GM12878 (cell line): ENCODE measurements at regions not wholly inside any gene's neighbourhood (a gene's known extent, or its start where the extent isn't known, plus 50 kb on each side); places are given as distances from the start of the nearest gene placed in this dataset.

ENCODE experiments used
- SREBF2 ChIP-seq: IDR thresholded peaks from 2 replicates; pipeline ENCODE4 v1.6.1; 2012; ENCODE audit warnings: mild to moderate bottlenecking, low read length
- ZBED1 ChIP-seq: IDR thresholded peaks from 2 replicates; pipeline ENCODE4 v1.6.1; 2016; ENCODE audit warnings: borderline replicate concordance
- TF ChIP-seq, protein P1 (sequence below): fragments of 450-650 bp; conservative IDR thresholded peaks from 2 replicates; pipeline ENCODE4 v1.6.1; 2017; ENCODE audit warnings: mild to moderate bottlenecking, moderate library complexity
- TF ChIP-seq, protein P2 (sequence below): IDR thresholded peaks from 2 replicates; pipeline ENCODE4 v1.6.1; 2012; ENCODE audit warnings: low read length, inconsistent platforms
- TF ChIP-seq, protein P3 (sequence below): fragments of 450-650 bp; IDR thresholded peaks from 2 replicates; pipeline ENCODE4 v1.6.1; 2016; ENCODE audit warnings: mild to moderate bottlenecking, moderate library complexity, borderline replicate concordance

DNA sequence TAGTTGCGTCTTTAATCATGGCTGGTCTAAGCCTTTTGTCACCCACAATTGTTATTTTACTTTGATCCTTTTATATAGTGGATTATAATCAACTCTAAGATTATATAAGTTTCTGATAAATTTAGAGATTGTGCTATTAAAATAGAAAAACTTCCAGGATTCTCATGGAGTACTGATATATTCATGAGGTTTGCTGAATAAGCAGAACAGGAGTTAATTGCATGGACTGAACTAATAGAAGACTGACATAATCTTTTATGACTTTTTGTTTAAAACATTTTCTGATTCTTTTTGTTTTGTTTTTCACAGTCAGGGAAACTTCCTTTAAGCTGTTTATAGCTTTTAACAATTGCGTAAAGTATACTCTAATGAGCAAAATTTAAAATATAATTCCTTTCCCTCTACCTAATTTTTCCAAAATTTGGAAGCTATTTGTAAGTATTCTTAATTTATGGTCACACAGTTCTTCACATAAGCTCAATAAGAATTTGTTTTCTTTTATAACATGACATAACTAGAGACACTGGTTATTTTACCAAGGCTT lies 129.9 kb upstream of the TMEM260 start (continued):
- TF ChIP-seq, protein P1, sequence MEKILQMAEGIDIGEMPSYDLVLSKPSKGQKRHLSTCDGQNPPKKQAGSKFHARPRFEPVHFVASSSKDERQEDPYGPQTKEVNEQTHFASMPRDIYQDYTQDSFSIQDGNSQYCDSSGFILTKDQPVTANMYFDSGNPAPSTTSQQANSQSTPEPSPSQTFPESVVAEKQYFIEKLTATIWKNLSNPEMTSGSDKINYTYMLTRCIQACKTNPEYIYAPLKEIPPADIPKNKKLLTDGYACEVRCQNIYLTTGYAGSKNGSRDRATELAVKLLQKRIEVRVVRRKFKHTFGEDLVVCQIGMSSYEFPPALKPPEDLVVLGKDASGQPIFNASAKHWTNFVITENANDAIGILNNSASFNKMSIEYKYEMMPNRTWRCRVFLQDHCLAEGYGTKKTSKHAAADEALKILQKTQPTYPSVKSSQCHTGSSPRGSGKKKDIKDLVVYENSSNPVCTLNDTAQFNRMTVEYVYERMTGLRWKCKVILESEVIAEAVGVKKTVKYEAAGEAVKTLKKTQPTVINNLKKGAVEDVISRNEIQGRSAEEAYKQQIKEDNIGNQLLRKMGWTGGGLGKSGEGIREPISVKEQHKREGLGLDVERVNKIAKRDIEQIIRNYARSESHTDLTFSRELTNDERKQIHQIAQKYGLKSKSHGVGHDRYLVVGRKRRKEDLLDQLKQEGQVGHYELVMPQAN: no peak
- TF ChIP-seq ZBED1: no peak
- TF ChIP-seq, protein P2, sequence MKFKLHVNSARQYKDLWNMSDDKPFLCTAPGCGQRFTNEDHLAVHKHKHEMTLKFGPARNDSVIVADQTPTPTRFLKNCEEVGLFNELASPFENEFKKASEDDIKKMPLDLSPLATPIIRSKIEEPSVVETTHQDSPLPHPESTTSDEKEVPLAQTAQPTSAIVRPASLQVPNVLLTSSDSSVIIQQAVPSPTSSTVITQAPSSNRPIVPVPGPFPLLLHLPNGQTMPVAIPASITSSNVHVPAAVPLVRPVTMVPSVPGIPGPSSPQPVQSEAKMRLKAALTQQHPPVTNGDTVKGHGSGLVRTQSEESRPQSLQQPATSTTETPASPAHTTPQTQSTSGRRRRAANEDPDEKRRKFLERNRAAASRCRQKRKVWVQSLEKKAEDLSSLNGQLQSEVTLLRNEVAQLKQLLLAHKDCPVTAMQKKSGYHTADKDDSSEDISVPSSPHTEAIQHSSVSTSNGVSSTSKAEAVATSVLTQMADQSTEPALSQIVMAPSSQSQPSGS: no peak
- TF ChIP-seq SREBF2: no peak
- TF ChIP-seq, protein P3, sequence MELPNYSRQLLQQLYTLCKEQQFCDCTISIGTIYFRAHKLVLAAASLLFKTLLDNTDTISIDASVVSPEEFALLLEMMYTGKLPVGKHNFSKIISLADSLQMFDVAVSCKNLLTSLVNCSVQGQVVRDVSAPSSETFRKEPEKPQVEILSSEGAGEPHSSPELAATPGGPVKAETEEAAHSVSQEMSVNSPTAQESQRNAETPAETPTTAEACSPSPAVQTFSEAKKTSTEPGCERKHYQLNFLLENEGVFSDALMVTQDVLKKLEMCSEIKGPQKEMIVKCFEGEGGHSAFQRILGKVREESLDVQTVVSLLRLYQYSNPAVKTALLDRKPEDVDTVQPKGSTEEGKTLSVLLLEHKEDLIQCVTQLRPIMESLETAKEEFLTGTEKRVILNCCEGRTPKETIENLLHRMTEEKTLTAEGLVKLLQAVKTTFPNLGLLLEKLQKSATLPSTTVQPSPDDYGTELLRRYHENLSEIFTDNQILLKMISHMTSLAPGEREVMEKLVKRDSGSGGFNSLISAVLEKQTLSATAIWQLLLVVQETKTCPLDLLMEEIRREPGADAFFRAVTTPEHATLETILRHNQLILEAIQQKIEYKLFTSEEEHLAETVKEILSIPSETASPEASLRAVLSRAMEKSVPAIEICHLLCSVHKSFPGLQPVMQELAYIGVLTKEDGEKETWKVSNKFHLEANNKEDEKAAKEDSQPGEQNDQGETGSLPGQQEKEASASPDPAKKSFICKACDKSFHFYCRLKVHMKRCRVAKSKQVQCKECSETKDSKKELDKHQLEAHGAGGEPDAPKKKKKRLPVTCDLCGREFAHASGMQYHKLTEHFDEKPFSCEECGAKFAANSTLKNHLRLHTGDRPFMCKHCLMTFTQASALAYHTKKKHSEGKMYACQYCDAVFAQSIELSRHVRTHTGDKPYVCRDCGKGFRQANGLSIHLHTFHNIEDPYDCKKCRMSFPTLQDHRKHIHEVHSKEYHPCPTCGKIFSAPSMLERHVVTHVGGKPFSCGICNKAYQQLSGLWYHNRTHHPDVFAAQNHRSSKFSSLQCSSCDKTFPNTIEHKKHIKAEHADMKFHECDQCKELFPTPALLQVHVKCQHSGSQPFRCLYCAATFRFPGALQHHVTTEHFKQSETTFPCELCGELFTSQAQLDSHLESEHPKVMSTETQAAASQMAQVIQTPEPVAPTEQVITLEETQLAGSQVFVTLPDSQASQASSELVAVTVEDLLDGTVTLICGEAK: no peak
- TF ChIP-seq, all 136 proteins: peak for 0
